Ishikawa (cell line): ENCODE measurements at regions not wholly inside any gene's neighbourhood (a gene's known extent, or its start where the extent isn't known, plus 50 kb on each side); places are given as distances from the start of the nearest gene placed in this dataset.

Experiments used
- CEBPB ChIP-seq: IDR thresholded peaks from 2 replicates; pipeline ENCODE4 v1.6.1; 2012
- CREB1 ChIP-seq: IDR thresholded peaks from 2 replicates; pipeline ENCODE4 v1.6.1; 2012; ENCODE audit warnings: low read depth
- EGR1 ChIP-seq: IDR thresholded peaks from 2 replicates; pipeline ENCODE4 v1.6.1; 2012
- NFIC ChIP-seq: IDR thresholded peaks from 2 replicates; pipeline ENCODE4 v1.6.1; 2012
- RAD21 ChIP-seq: IDR thresholded peaks from 2 replicates; pipeline ENCODE4 v1.6.1; 2012; ENCODE audit warnings: low read depth
- TCF12 ChIP-seq: IDR thresholded peaks from 2 replicates; pipeline ENCODE4 v1.6.1; 2012; ENCODE audit warnings: low read depth
- USF1 ChIP-seq: IDR thresholded peaks from 2 replicates; pipeline ENCODE4 v1.6.1; 2012
- YY1 ChIP-seq: IDR thresholded peaks from 2 replicates; pipeline ENCODE4 v1.6.1; 2012; ENCODE audit warnings: low read depth
- TF ChIP-seq, protein P1 (sequence below): IDR thresholded peaks from 2 replicates; pipeline ENCODE4 v1.6.1; 2012; ENCODE audit warnings: low read depth, mild to moderate bottlenecking
- TF ChIP-seq, protein P2 (sequence below): IDR thresholded peaks from 2 replicates; pipeline ENCODE4 v1.6.1; 2012

GRCh38 chr15:37483779-37484178, 383.4 kb upstream of the MEIS2 start:
- TF ChIP-seq, protein P1, sequence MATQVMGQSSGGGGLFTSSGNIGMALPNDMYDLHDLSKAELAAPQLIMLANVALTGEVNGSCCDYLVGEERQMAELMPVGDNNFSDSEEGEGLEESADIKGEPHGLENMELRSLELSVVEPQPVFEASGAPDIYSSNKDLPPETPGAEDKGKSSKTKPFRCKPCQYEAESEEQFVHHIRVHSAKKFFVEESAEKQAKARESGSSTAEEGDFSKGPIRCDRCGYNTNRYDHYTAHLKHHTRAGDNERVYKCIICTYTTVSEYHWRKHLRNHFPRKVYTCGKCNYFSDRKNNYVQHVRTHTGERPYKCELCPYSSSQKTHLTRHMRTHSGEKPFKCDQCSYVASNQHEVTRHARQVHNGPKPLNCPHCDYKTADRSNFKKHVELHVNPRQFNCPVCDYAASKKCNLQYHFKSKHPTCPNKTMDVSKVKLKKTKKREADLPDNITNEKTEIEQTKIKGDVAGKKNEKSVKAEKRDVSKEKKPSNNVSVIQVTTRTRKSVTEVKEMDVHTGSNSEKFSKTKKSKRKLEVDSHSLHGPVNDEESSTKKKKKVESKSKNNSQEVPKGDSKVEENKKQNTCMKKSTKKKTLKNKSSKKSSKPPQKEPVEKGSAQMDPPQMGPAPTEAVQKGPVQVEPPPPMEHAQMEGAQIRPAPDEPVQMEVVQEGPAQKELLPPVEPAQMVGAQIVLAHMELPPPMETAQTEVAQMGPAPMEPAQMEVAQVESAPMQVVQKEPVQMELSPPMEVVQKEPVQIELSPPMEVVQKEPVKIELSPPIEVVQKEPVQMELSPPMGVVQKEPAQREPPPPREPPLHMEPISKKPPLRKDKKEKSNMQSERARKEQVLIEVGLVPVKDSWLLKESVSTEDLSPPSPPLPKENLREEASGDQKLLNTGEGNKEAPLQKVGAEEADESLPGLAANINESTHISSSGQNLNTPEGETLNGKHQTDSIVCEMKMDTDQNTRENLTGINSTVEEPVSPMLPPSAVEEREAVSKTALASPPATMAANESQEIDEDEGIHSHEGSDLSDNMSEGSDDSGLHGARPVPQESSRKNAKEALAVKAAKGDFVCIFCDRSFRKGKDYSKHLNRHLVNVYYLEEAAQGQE, result no peak
- TF ChIP-seq EGR1, result no peak
- no peak for TF ChIP-seq CREB1
- TF ChIP-seq USF1, result no peak
- no peak for TF ChIP-seq TCF12
- TF ChIP-seq NFIC, result no peak
- TF ChIP-seq YY1, result no peak
- TF ChIP-seq CEBPB, result no peak
- no peak for TF ChIP-seq RAD21
- TF ChIP-seq, protein P2, sequence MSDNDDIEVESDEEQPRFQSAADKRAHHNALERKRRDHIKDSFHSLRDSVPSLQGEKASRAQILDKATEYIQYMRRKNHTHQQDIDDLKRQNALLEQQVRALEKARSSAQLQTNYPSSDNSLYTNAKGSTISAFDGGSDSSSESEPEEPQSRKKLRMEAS, result no peak
